HFF-Myc (cell line): ENCODE measurements at regions not wholly inside any gene's neighbourhood (a gene's known extent, or its start where the extent isn't known, plus 50 kb on each side); places are given as distances from the start of the nearest gene placed in this dataset.

Experiments
- DNase-seq: peaks from one replicate; pipeline ENCODE4 v3.0.0-alpha.2; 2011; ENCODE audit warnings: low read depth; ENCODE audit errors: extremely low read depth
- H3K4me3 ChIP-seq: replicated peaks from 2 replicates; pipeline ENCODE4 v1.5.1; 2011; ENCODE audit warnings: low read depth, mild to moderate bottlenecking, control low read depth, low read length
- CTCF ChIP-seq: IDR thresholded peaks from 2 replicates; pipeline ENCODE4 v1.5.1; 2012; ENCODE audit warnings: mild to moderate bottlenecking, low read depth, low read length, control low read depth; ENCODE audit errors: missing control alignments

GRCh38 chr7:156496363-156496769 is 144.2 kb upstream of the RNF32 start:
- no peak for TF ChIP-seq CTCF
- no peak for DNase-seq
- no peak overlapping the region for H3K4me3 ChIP-seq

GRCh38 chr7:156494960-156495359 is 145.6 kb upstream of the RNF32 start:
- H3K4me3 ChIP-seq = no peak overlapping the region
- TF ChIP-seq CTCF = no peak
- no peak for DNase-seq

GRCh38 chr7:156493942-156494341 is 146.6 kb upstream of the RNF32 start:
- no peak for DNase-seq
- no peak for TF ChIP-seq CTCF
- H3K4me3 ChIP-seq = no peak overlapping the region

GRCh38 chr7:156492170-156492569 is 148.4 kb upstream of the RNF32 start:
- no peak for DNase-seq
- no peak overlapping the region for H3K4me3 ChIP-seq
- no peak for TF ChIP-seq CTCF

GRCh38 chr7:156491435-156491834 is 149.1 kb upstream of the RNF32 start:
- no peak for TF ChIP-seq CTCF
- DNase-seq = no peak
- H3K4me3 ChIP-seq = no peak overlapping the region

- H3K4me3 ChIP-seq = no peak overlapping the region
- TF ChIP-seq CTCF = no peak
- no peak for DNase-seq
Observed at GRCh38 chr7:156490021-156490800, 150.4 kb upstream of the RNF32 start.

GRCh38 chr7:156487811-156488533 is 152.6 kb upstream of the RNF32 start:
- TF ChIP-seq CTCF = no peak
- no peak for DNase-seq
- no peak overlapping the region for H3K4me3 ChIP-seq
